ENCODE measurements at regions not wholly inside any gene's neighbourhood (a gene's known extent, or its start where the extent isn't known, plus 50 kb on each side); places are given as distances from the start of the nearest gene placed in this dataset.

DNA sequence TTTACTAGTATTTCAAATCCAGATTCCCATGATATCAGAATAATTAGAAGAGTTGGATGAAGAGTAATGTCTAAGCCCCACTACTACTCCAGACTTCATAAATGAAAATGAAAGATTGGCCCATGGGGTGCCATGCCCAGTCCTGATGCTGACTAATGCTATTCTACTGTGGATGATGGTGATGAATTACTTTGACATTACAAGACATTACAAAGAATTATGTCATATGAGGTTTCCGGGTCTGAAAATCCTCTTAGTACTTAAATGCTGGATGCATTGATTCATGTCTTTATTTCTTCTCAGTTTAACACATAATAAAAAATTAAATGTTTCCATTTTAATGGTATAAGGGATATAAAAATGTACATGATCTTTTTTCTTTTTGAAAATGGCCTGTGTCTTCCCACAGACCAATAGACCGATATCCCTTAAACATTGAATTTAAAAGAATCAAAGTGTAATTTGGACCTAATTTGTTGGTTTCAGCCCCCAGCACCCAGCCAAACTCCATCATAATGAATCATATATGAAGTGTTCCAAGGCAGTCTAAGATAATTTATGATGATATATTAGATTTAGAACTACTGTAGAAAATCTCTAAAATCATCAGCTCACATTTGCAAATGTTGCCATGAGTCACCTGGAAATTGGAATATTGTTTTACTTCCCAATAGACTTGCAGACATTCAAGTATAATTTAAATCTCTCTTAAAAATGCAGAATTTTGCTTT, 223.6 kb upstream of the SGCD start:
- no peak overlapping the region for H3K27ac ChIP-seq (ENCODE audit: low read length)
- no peaks in the 10 kb centered on the region for H3K9me3 ChIP-seq (ENCODE audit: insufficient read depth, low read depth, low read length)
- no peak overlapping the region for H3K4me3 ChIP-seq (ENCODE audit: low read length)
- no peaks in the 10 kb centered on the region for H3K4me1 ChIP-seq (ENCODE audit: insufficient read depth, low read length)
- no peaks in the 10 kb centered on the region for H3K36me3 ChIP-seq (ENCODE audit: insufficient read depth, low read depth, low read length)
- no peak overlapping the region for H3K9ac ChIP-seq (ENCODE audit: low read depth, low read length)
- no peaks in the 10 kb centered on the region for H3K27me3 ChIP-seq (ENCODE audit: insufficient read depth, low read length)

DNA sequence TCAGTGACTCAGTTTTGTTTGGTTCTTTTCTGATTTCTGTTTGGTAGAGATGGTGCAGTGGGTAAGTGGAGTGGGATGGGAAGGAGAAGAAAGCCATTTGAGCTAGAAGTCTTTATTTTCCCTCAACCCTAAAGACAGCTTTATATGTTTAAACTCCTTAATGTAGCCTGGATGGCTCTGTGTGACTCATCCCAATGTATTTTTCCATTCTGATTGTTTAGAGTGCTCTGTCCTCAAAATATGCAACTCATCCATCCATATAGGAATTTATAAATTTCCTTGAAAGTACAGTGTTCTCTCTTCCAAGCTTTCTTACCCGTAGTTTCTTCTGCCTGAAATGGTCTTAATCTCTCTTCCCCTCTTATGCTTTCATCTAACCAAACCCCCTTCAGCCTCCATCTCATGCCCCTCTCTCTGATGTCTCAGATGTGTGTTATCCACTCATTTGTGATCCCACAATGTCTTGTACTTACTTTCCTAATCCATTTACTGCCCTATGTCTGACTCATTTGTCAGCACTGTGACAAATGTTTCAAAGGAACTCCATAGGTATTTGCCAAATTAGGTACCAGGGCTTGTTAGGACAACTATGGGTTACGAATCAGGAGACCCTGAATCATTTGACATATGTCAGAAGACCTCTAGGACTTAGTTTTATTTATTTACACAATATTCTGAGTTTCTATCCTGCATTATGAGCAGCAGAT, 217.5 kb upstream of the SGCD start:
- Histone ChIP-seq H3K4me1 (ENCODE audit: insufficient read depth, low read length) (no peaks in the 10 kb centered on the region), H3K4me3 (ENCODE audit: low read length) (no peak overlapping the region), H3K27ac (ENCODE audit: low read length) (no peak overlapping the region), H3K36me3 (ENCODE audit: insufficient read depth, low read depth, low read length) (no peaks in the 10 kb centered on the region), H3K27me3 (ENCODE audit: insufficient read depth, low read length) (no peaks in the 10 kb centered on the region), H3K9ac (ENCODE audit: low read depth, low read length) (no peak overlapping the region), H3K9me3 (ENCODE audit: insufficient read depth, low read depth, low read length) (no peaks in the 10 kb centered on the region)

DNA sequence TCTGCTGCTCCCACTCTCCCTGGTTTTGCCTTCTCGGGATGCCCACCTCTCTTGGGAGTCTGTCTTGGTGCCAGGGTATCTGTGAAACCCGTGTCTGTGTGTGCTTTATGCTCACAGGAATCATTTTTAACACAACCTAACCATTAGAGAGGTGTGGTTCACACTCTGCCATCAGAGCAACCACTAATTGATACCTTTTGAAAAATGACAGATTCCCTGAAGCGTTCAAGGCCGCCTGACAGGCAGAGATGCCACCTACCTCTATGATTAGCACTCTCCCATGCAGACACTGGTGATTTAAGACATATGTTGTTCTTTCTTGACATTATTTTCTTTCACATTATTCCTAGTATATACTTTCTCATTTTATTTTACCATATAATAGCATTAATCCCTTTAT, 207.3 kb upstream of the SGCD start:
- Histone ChIP-seq H3K4me1 (ENCODE audit: insufficient read depth, low read length) (no peaks in the 10 kb centered on the region), H3K9me3 (ENCODE audit: insufficient read depth, low read depth, low read length) (no peaks in the 10 kb centered on the region), H3K27ac (ENCODE audit: low read length) (no peak overlapping the region), H3K4me3 (ENCODE audit: low read length) (no peak overlapping the region), H3K27me3 (ENCODE audit: insufficient read depth, low read length) (no peaks in the 10 kb centered on the region), H3K36me3 (ENCODE audit: insufficient read depth, low read depth, low read length) (no peaks in the 10 kb centered on the region), H3K9ac (ENCODE audit: low read depth, low read length) (no peak overlapping the region)

- Histone ChIP-seq H3K36me3 (ENCODE audit: insufficient read depth, low read depth, low read length) (no peaks in the 10 kb centered on the region), H3K4me1 (ENCODE audit: insufficient read depth, low read length) (no peaks in the 10 kb centered on the region), H3K9me3 (ENCODE audit: insufficient read depth, low read depth, low read length) (no peaks in the 10 kb centered on the region), H3K27ac (ENCODE audit: low read length) (no peak overlapping the region), H3K27me3 (ENCODE audit: insufficient read depth, low read length) (no peaks in the 10 kb centered on the region), H3K9ac (ENCODE audit: low read depth, low read length) (no peak overlapping the region), H3K4me3 (ENCODE audit: low read length) (no peak overlapping the region)
Observed at GRCh38 chr5:156120777-156121176, 206.2 kb upstream of the SGCD start.

GRCh38 chr5:156121234-156121633, 205.7 kb upstream of the SGCD start:
- Histone ChIP-seq H3K36me3 (ENCODE audit: insufficient read depth, low read depth, low read length) (no peaks in the 10 kb centered on the region), H3K4me3 (ENCODE audit: low read length) (no peak overlapping the region), H3K4me1 (ENCODE audit: insufficient read depth, low read length) (no peaks in the 10 kb centered on the region), H3K27me3 (ENCODE audit: insufficient read depth, low read length) (no peaks in the 10 kb centered on the region), H3K27ac (ENCODE audit: low read length) (no peak overlapping the region), H3K9me3 (ENCODE audit: insufficient read depth, low read depth, low read length) (no peaks in the 10 kb centered on the region), H3K9ac (ENCODE audit: low read depth, low read length) (no peak overlapping the region)

DNA sequence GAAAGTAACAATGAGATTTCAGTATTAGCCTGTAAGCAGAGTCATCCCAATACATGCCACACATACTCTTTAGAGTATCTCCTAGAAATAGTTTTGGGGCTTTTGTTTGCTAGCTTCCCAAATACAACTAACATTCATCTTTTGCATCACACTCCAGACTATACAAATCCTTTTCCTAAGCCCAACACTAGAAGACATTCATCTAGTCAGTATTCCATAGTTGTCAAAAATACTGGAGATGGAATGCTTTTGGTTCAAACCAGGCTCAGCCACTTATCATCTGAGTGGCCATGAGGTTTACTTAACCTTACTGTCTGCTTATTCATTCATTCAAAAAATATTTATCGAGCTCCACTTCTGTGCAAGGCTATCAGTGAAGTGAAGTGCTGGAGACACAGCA, 205.1 kb upstream of the SGCD start:
- H3K27ac ChIP-seq (ENCODE audit: low read length) = no peak overlapping the region
- no peaks in the 10 kb centered on the region for H3K9me3 ChIP-seq (ENCODE audit: insufficient read depth, low read depth, low read length)
- no peaks in the 10 kb centered on the region for H3K27me3 ChIP-seq (ENCODE audit: insufficient read depth, low read length)
- H3K9ac ChIP-seq (ENCODE audit: low read depth, low read length) = no peak overlapping the region
- H3K4me3 ChIP-seq (ENCODE audit: low read length) = no peak overlapping the region
- H3K4me1 ChIP-seq (ENCODE audit: insufficient read depth, low read length) = no peaks in the 10 kb centered on the region
- H3K36me3 ChIP-seq (ENCODE audit: insufficient read depth, low read depth, low read length) = no peaks in the 10 kb centered on the region

- Histone ChIP-seq H3K9me3 (ENCODE audit: insufficient read depth, low read depth, low read length) (no peaks in the 10 kb centered on the region), H3K27me3 (ENCODE audit: insufficient read depth, low read length) (no peaks in the 10 kb centered on the region), H3K36me3 (ENCODE audit: insufficient read depth, low read depth, low read length) (no peaks in the 10 kb centered on the region), H3K4me3 (ENCODE audit: low read length) (no peak overlapping the region), H3K9ac (ENCODE audit: low read depth, low read length) (no peak overlapping the region), H3K27ac (ENCODE audit: low read length) (no peak overlapping the region), H3K4me1 (ENCODE audit: insufficient read depth, low read length) (no peaks in the 10 kb centered on the region)
Observed at GRCh38 chr5:156124708-156125107, 202.3 kb upstream of the SGCD start.

GRCh38 chr5:156125118-156125517, 201.8 kb upstream of the SGCD start:
- no peak overlapping the region for H3K4me3 ChIP-seq (ENCODE audit: low read length)
- no peaks in the 10 kb centered on the region for H3K4me1 ChIP-seq (ENCODE audit: insufficient read depth, low read length)
- no peak overlapping the region for H3K27ac ChIP-seq (ENCODE audit: low read length)
- H3K9ac ChIP-seq (ENCODE audit: low read depth, low read length) = no peak overlapping the region
- H3K27me3 ChIP-seq (ENCODE audit: insufficient read depth, low read length) = no peaks in the 10 kb centered on the region
- no peaks in the 10 kb centered on the region for H3K9me3 ChIP-seq (ENCODE audit: insufficient read depth, low read depth, low read length)
- H3K36me3 ChIP-seq (ENCODE audit: insufficient read depth, low read depth, low read length) = no peaks in the 10 kb centered on the region

DNA sequence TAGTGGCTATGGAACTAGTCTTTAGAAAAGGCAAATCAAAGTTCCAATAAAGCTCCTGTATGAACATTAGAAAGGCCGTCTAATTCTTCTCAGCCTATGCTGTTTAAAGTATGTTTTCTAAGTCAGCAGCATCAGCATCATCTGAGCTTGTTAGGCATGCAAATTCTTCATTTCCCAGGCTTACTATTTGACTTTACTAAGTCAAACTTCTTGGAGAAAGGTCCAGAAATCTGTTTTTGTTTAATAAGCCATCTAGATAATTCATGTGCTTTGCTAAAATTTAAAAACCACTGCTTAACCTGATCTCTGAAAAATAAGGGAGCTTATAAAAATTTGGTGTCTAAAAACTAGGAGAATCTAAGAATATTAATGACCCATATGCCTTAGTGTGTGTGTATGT, 200.2 kb upstream of the SGCD start:
- H3K9ac ChIP-seq (ENCODE audit: low read depth, low read length) = no peak overlapping the region
- H3K4me1 ChIP-seq (ENCODE audit: insufficient read depth, low read length) = no peaks in the 10 kb centered on the region
- no peaks in the 10 kb centered on the region for H3K27me3 ChIP-seq (ENCODE audit: insufficient read depth, low read length)
- H3K36me3 ChIP-seq (ENCODE audit: insufficient read depth, low read depth, low read length) = no peaks in the 10 kb centered on the region
- H3K4me3 ChIP-seq (ENCODE audit: low read length) = no peak overlapping the region
- no peak overlapping the region for H3K27ac ChIP-seq (ENCODE audit: low read length)
- H3K9me3 ChIP-seq (ENCODE audit: insufficient read depth, low read depth, low read length) = no peaks in the 10 kb centered on the region

GRCh38 chr5:156128026-156128425, 198.9 kb upstream of the SGCD start:
- H3K27ac ChIP-seq (ENCODE audit: low read length) = no peak overlapping the region
- H3K36me3 ChIP-seq (ENCODE audit: insufficient read depth, low read depth, low read length) = no peaks in the 10 kb centered on the region
- no peaks in the 10 kb centered on the region for H3K27me3 ChIP-seq (ENCODE audit: insufficient read depth, low read length)
- no peak overlapping the region for H3K9ac ChIP-seq (ENCODE audit: low read depth, low read length)
- H3K4me1 ChIP-seq (ENCODE audit: insufficient read depth, low read length) = no peaks in the 10 kb centered on the region
- no peaks in the 10 kb centered on the region; the same call in 1 of the 2 replicates for H3K9me3 ChIP-seq (ENCODE audit: insufficient read depth, low read depth, low read length)
- no peak overlapping the region for H3K4me3 ChIP-seq (ENCODE audit: low read length)

DNA sequence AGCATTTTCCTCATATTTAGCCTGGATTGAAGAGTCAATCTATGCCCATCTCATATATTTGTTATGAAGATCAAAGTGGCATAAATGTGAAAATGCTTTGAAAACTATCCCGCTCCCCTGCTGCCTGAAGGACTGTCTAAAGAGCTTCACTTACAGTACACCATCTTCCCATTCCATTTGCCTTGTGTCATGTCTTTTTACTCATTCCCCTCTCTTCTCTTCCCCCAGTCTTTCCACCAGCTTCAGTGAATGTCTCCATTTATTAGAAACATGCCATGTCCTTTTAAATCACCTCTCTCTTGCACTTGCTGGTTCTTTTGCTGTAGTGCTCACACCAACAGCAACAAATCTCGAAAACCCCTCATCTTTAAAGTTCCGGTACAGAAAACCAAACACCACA, 192.7 kb upstream of the SGCD start:
- no peak overlapping the region for H3K9ac ChIP-seq (ENCODE audit: low read depth, low read length)
- no peaks in the 10 kb centered on the region for H3K27me3 ChIP-seq (ENCODE audit: insufficient read depth, low read length)
- H3K27ac ChIP-seq (ENCODE audit: low read length) = no peak overlapping the region
- H3K9me3 ChIP-seq (ENCODE audit: insufficient read depth, low read depth, low read length) = no peaks in the 10 kb centered on the region; the same call in 1 of the 2 replicates
- H3K4me3 ChIP-seq (ENCODE audit: low read length) = no peak overlapping the region
- H3K4me1 ChIP-seq (ENCODE audit: insufficient read depth, low read length) = no peaks in the 10 kb centered on the region
- no peaks in the 10 kb centered on the region for H3K36me3 ChIP-seq (ENCODE audit: insufficient read depth, low read depth, low read length)

GRCh38 chr5:156135531-156135930, 191.4 kb upstream of the SGCD start:
- no peaks in the 10 kb centered on the region for H3K36me3 ChIP-seq (ENCODE audit: insufficient read depth, low read depth, low read length)
- no peaks in the 10 kb centered on the region for H3K27me3 ChIP-seq (ENCODE audit: insufficient read depth, low read length)
- H3K27ac ChIP-seq (ENCODE audit: low read length) = no peak overlapping the region
- H3K4me1 ChIP-seq (ENCODE audit: insufficient read depth, low read length) = no peaks in the 10 kb centered on the region
- H3K9ac ChIP-seq (ENCODE audit: low read depth, low read length) = no peak overlapping the region
- no peaks in the 10 kb centered on the region; the same call in 1 of the 2 replicates for H3K9me3 ChIP-seq (ENCODE audit: insufficient read depth, low read depth, low read length)
- H3K4me3 ChIP-seq (ENCODE audit: low read length) = no peak overlapping the region
